ENCODE measurements at regions not wholly inside any gene's neighbourhood (a gene's known extent, or its start where the extent isn't known, plus 50 kb on each side); places are given as distances from the start of the nearest gene placed in this dataset.

GRCh38 chr7:25617673-25618072 is 389.4 kb upstream of the NPVF start:
- DNase-seq (ENCODE audit: extremely low read depth, low read depth): no peak

GRCh38 chr7:25619381-25619780 is 391.1 kb upstream of the NPVF start:
- DNase-seq (ENCODE audit: extremely low read depth, low read depth): no peak

- DNase-seq (ENCODE audit: extremely low read depth, low read depth): no peak
These were observed 391.9 kb upstream of the NPVF start for GRCh38 chr7:25619963-25620799.

GRCh38 chr7:25621993-25622392 is 393.7 kb upstream of the NPVF start:
- DNase-seq (ENCODE audit: extremely low read depth, low read depth): no peak

GRCh38 chr7:25622695-25623094 is 394.4 kb upstream of the NPVF start:
- DNase-seq (ENCODE audit: extremely low read depth, low read depth): no peak

- DNase-seq (ENCODE audit: extremely low read depth, low read depth): no peak
These were observed 395.8 kb upstream of the NPVF start for GRCh38 chr7:25624051-25624450.

GRCh38 chr7:25624833-25625232 is 396.5 kb upstream of the NPVF start:
- no peak for DNase-seq (ENCODE audit: extremely low read depth, low read depth)

GRCh38 chr7:25625306-25625992 is 397.2 kb upstream of the NPVF start:
- DNase-seq (ENCODE audit: extremely low read depth, low read depth): no peak

- no peak for DNase-seq (ENCODE audit: extremely low read depth, low read depth)
These were observed 398.3 kb upstream of the NPVF start for GRCh38 chr7:25626451-25627131.

- no peak for DNase-seq (ENCODE audit: extremely low read depth, low read depth)
These were observed 400.2 kb upstream of the NPVF start for GRCh38 chr7:25628446-25628845.

- DNase-seq (ENCODE audit: extremely low read depth, low read depth): no peak
These were observed 404.3 kb upstream of the NPVF start for GRCh38 chr7:25632616-25633015.

- no peak for DNase-seq (ENCODE audit: extremely low read depth, low read depth)
These were observed 405.2 kb upstream of the NPVF start for GRCh38 chr7:25633426-25634036.

- DNase-seq (ENCODE audit: extremely low read depth, low read depth): no peak
These were observed 407.9 kb upstream of the NPVF start for GRCh38 chr7:25636168-25636567.

GRCh38 chr7:25636871-25637283 is 408.6 kb upstream of the NPVF start:
- DNase-seq (ENCODE audit: extremely low read depth, low read depth): no peak

- no peak for DNase-seq (ENCODE audit: extremely low read depth, low read depth)
These were observed 409.8 kb upstream of the NPVF start for GRCh38 chr7:25638068-25638467.

GRCh38 chr7:25638590-25639244 is 410.4 kb upstream of the NPVF start:
- DNase-seq (ENCODE audit: extremely low read depth, low read depth): no peak

GRCh38 chr7:25642849-25643248 is 414.6 kb upstream of the NPVF start:
- no peak for DNase-seq (ENCODE audit: extremely low read depth, low read depth)

- DNase-seq (ENCODE audit: extremely low read depth, low read depth): no peak
These were observed 415.0 kb upstream of the NPVF start for GRCh38 chr7:25643286-25643685.

- DNase-seq (ENCODE audit: extremely low read depth, low read depth): no peak
These were observed 415.6 kb upstream of the NPVF start for GRCh38 chr7:25643770-25644394.

GRCh38 chr7:25646726-25647413 is 418.6 kb upstream of the NPVF start:
- DNase-seq (ENCODE audit: extremely low read depth, low read depth): no peak
